Ishikawa (cell line): ENCODE measurements at regions not wholly inside any gene's neighbourhood (a gene's known extent, or its start where the extent isn't known, plus 50 kb on each side); places are given as distances from the start of the nearest gene placed in this dataset.

Experiments used
- CEBPB ChIP-seq: IDR thresholded peaks from 2 replicates; pipeline ENCODE4 v1.6.1; 2012
- CREB1 ChIP-seq: IDR thresholded peaks from 2 replicates; pipeline ENCODE4 v1.6.1; 2012; ENCODE audit warnings: low read depth
- EGR1 ChIP-seq: IDR thresholded peaks from 2 replicates; pipeline ENCODE4 v1.6.1; 2012
- EP300 ChIP-seq: IDR thresholded peaks from 2 replicates; pipeline ENCODE4 v1.6.1; 2012; ENCODE audit warnings: borderline replicate concordance
- FOXM1 ChIP-seq: IDR thresholded peaks from 2 replicates; pipeline ENCODE4 v1.6.1; 2012; ENCODE audit warnings: low read depth, borderline replicate concordance
- MAX ChIP-seq: IDR thresholded peaks from 2 replicates; pipeline ENCODE4 v1.6.1; 2012
- NFIC ChIP-seq: IDR thresholded peaks from 2 replicates; pipeline ENCODE4 v1.6.1; 2012
- RAD21 ChIP-seq: IDR thresholded peaks from 2 replicates; pipeline ENCODE4 v1.6.1; 2012; ENCODE audit warnings: low read depth
- REST ChIP-seq: IDR thresholded peaks from 2 replicates; pipeline ENCODE4 v1.6.1; 2012; ENCODE audit warnings: low read depth, mild to moderate bottlenecking
- TAF1 ChIP-seq: IDR thresholded peaks from 2 replicates; pipeline ENCODE4 v1.6.1; 2012; ENCODE audit warnings: low read depth, mild to moderate bottlenecking
- TCF12 ChIP-seq: IDR thresholded peaks from 2 replicates; pipeline ENCODE4 v1.6.1; 2012; ENCODE audit warnings: low read depth
- TEAD4 ChIP-seq: IDR thresholded peaks from 2 replicates; pipeline ENCODE4 v1.6.1; 2012
- YY1 ChIP-seq: IDR thresholded peaks from 2 replicates; pipeline ENCODE4 v1.6.1; 2012; ENCODE audit warnings: low read depth
- ZBTB7A ChIP-seq: IDR thresholded peaks from 2 replicates; pipeline ENCODE4 v1.6.1; 2012; ENCODE audit warnings: low read depth
- TF ChIP-seq, protein P1 (sequence below): IDR thresholded peaks from 2 replicates; pipeline ENCODE4 v1.6.1; 2012

- TF ChIP-seq ZBTB7A (no peak), YY1 (no peak), TAF1 (no peak), NFIC (no peak)
Observed at GRCh38 chr4:177587989-177588388, 145.8 kb upstream of the AGA start.

- TF ChIP-seq MAX (no peak), NFIC (no peak), TCF12 (no peak), CEBPB (no peak)
Observed at GRCh38 chr4:177595386-177595785, 153.1 kb upstream of the AGA start.

DNA sequence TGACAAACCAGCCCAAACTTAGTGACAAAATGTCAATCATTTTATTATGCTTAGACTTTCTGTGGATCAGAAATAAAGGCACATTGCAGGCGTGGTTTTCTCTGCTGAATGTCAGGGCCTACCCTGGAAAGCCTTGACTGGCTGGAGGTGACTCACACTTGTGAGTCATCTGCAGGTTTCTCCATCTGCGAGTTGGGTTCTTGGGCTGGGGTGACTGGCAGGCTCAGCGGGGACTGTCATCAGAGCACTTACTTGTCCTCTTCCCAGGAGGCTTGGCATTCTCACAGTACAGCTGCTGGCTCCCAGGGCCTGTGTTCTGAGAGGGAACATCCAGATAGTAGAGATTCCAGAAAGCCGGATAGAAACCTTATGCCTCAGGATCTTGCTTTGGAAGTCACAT is 153.8 kb upstream of the AGA start:
- no peak for TF ChIP-seq CEBPB
- no peak for TF ChIP-seq EGR1
- TF ChIP-seq CREB1: no peak
- no peak for TF ChIP-seq MAX
- no peak for TF ChIP-seq NFIC
- no peak for TF ChIP-seq EP300
- TF ChIP-seq RAD21: no peak
- TF ChIP-seq, protein P1, sequence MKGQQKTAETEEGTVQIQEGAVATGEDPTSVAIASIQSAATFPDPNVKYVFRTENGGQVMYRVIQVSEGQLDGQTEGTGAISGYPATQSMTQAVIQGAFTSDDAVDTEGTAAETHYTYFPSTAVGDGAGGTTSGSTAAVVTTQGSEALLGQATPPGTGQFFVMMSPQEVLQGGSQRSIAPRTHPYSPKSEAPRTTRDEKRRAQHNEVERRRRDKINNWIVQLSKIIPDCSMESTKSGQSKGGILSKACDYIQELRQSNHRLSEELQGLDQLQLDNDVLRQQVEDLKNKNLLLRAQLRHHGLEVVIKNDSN: no peak
- TF ChIP-seq FOXM1: no peak
- TF ChIP-seq REST: no peak
- no peak for TF ChIP-seq TEAD4
- TF ChIP-seq YY1: no peak
- TF ChIP-seq TAF1: no peak
- no peak for TF ChIP-seq ZBTB7A
- TF ChIP-seq TCF12: no peak

DNA sequence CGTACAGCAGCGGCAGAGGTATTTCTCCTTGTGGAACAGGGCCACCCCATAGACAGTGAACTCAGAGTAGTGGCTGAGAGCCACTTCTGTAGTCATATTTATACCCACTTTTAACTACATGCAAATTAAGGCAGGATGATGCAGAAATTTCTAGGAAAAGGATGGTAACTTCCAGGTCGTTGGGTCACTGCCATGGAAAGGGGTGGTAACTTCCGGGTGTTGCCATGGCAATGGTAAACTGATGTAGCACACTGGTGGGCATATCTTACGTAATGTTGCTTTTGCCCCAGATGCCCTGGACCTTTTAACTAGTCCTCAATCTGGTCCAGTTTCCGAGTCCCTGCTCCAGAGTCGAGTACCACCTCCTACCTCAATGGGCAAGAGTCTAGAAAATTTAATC is 154.8 kb upstream of the AGA start:
- TF ChIP-seq TAF1 (no peak), RAD21 (no peak), MAX (no peak), YY1 (no peak)
- TF ChIP-seq, protein P1: no peak

- TF ChIP-seq CREB1 (no peak), FOXM1 (no peak), RAD21 (no peak), EP300 (no peak), TAF1 (no peak), TCF12 (no peak), EGR1 (no peak), MAX (no peak), TEAD4 (no peak), YY1 (no peak), CEBPB (no peak), ZBTB7A (no peak), REST (no peak), NFIC (no peak)
- TF ChIP-seq, protein P1: no peak
Observed at GRCh38 chr4:177605252-177605651, 163.0 kb upstream of the AGA start.

- TF ChIP-seq YY1 (no peak), TAF1 (no peak), FOXM1 (no peak), EGR1 (no peak), EP300 (no peak), CEBPB (no peak)
- TF ChIP-seq, protein P1: no peak
Observed at GRCh38 chr4:177607111-177607573, 164.9 kb upstream of the AGA start.
